ENCODE measurements at regions not wholly inside any gene's neighbourhood (a gene's known extent, or its start where the extent isn't known, plus 50 kb on each side); places are given as distances from the start of the nearest gene placed in this dataset.

GRCh38 chr2:114039677-114040076 lies 149.8 kb downstream of the ACTR3 start:
- H3K36me3 ChIP-seq (ENCODE audit: control insufficient read depth, insufficient read depth, low read length): no peaks in the 10 kb centered on the region
- no peaks in the 10 kb centered on the region for H3K4me1 ChIP-seq (ENCODE audit: control insufficient read depth, insufficient read depth, low read length)
- WGBS, 2 experiments: 93 to 94% methylated on average over 2 of the region's 2 CpGs
- H3K9me3 ChIP-seq (ENCODE audit: control insufficient read depth, low read length): no peaks in the 10 kb centered on the region
- H3K4me3 ChIP-seq (ENCODE audit: insufficient read depth, low read depth, low read length): no peak overlapping the region
- no peaks in the 10 kb centered on the region for H3K27me3 ChIP-seq (ENCODE audit: control insufficient read depth, insufficient read depth, low read length, poor library complexity, severe bottlenecking)
- no peak overlapping the region for H3K27ac ChIP-seq (ENCODE audit: insufficient read depth, low read depth, low read length, poor library complexity, severe bottlenecking)

- no peaks in the 10 kb centered on the region for H3K27me3 ChIP-seq (ENCODE audit: control insufficient read depth, insufficient read depth, low read length, poor library complexity, severe bottlenecking)
- H3K9me3 ChIP-seq (ENCODE audit: control insufficient read depth, low read length): no peaks in the 10 kb centered on the region
- no peaks in the 10 kb centered on the region for H3K36me3 ChIP-seq (ENCODE audit: control insufficient read depth, insufficient read depth, low read length)
- no peak overlapping the region for H3K27ac ChIP-seq (ENCODE audit: insufficient read depth, low read depth, low read length, poor library complexity, severe bottlenecking)
- no peaks in the 10 kb centered on the region for H3K4me1 ChIP-seq (ENCODE audit: control insufficient read depth, insufficient read depth, low read length)
- 88 to 90% methylated on average over 7 of the region's 7 CpGs for WGBS, 2 experiments
- no peak overlapping the region for H3K4me3 ChIP-seq (ENCODE audit: insufficient read depth, low read depth, low read length)
These were observed 150.9 kb downstream of the ACTR3 start for GRCh38 chr2:114040826-114041225.

- Histone ChIP-seq H3K27me3 (ENCODE audit: control insufficient read depth, insufficient read depth, low read length, poor library complexity, severe bottlenecking) (no peaks in the 10 kb centered on the region), H3K4me3 (ENCODE audit: insufficient read depth, low read depth, low read length) (no peak overlapping the region), H3K9me3 (ENCODE audit: control insufficient read depth, low read length) (no peaks in the 10 kb centered on the region), H3K36me3 (ENCODE audit: control insufficient read depth, insufficient read depth, low read length) (no peaks in the 10 kb centered on the region), H3K4me1 (ENCODE audit: control insufficient read depth, insufficient read depth, low read length) (no peaks in the 10 kb centered on the region), H3K27ac (ENCODE audit: insufficient read depth, low read depth, low read length, poor library complexity, severe bottlenecking) (no peak overlapping the region)
- WGBS, 2 experiments: 91 to 95% methylated on average over 5 of the region's 5 CpGs
These were observed 155.1 kb downstream of the ACTR3 start for GRCh38 chr2:114044985-114045384.

GRCh38 chr2:114046373-114046772 lies 156.5 kb downstream of the ACTR3 start:
- Histone ChIP-seq H3K9me3 (ENCODE audit: control insufficient read depth, low read length) (no peaks in the 10 kb centered on the region), H3K4me3 (ENCODE audit: insufficient read depth, low read depth, low read length) (no peak overlapping the region), H3K27me3 (ENCODE audit: control insufficient read depth, insufficient read depth, low read length, poor library complexity, severe bottlenecking) (no peaks in the 10 kb centered on the region), H3K36me3 (ENCODE audit: control insufficient read depth, insufficient read depth, low read length) (no peaks in the 10 kb centered on the region), H3K4me1 (ENCODE audit: control insufficient read depth, insufficient read depth, low read length) (no peaks in the 10 kb centered on the region), H3K27ac (ENCODE audit: insufficient read depth, low read depth, low read length, poor library complexity, severe bottlenecking) (no peak overlapping the region)
- WGBS, 2 experiments: 92 to 96% methylated on average over 5 of the region's 5 CpGs

GRCh38 chr2:114046866-114047435 lies 157.1 kb downstream of the ACTR3 start:
- Histone ChIP-seq H3K36me3 (ENCODE audit: control insufficient read depth, insufficient read depth, low read length) (no peaks in the 10 kb centered on the region), H3K27me3 (ENCODE audit: control insufficient read depth, insufficient read depth, low read length, poor library complexity, severe bottlenecking) (no peaks in the 10 kb centered on the region), H3K4me3 (ENCODE audit: insufficient read depth, low read depth, low read length) (no peak overlapping the region), H3K9me3 (ENCODE audit: control insufficient read depth, low read length) (no peaks in the 10 kb centered on the region), H3K27ac (ENCODE audit: insufficient read depth, low read depth, low read length, poor library complexity, severe bottlenecking) (no peak overlapping the region), H3K4me1 (ENCODE audit: control insufficient read depth, insufficient read depth, low read length) (no peaks in the 10 kb centered on the region)
- 91 to 97% methylated on average over 2 to 3 of the region's 3 CpGs for WGBS, 2 experiments

- H3K4me3 ChIP-seq (ENCODE audit: insufficient read depth, low read depth, low read length): no peak overlapping the region
- WGBS, 2 experiments: 93% methylated on average over 4 of the region's 4 CpGs
- H3K36me3 ChIP-seq (ENCODE audit: control insufficient read depth, insufficient read depth, low read length): no peaks in the 10 kb centered on the region
- H3K27me3 ChIP-seq (ENCODE audit: control insufficient read depth, insufficient read depth, low read length, poor library complexity, severe bottlenecking): no peaks in the 10 kb centered on the region
- no peaks in the 10 kb centered on the region for H3K4me1 ChIP-seq (ENCODE audit: control insufficient read depth, insufficient read depth, low read length)
- H3K27ac ChIP-seq (ENCODE audit: insufficient read depth, low read depth, low read length, poor library complexity, severe bottlenecking): no peak overlapping the region
- no peaks in the 10 kb centered on the region for H3K9me3 ChIP-seq (ENCODE audit: control insufficient read depth, low read length)
These were observed 159.4 kb downstream of the ACTR3 start for GRCh38 chr2:114049280-114049679.

- Histone ChIP-seq H3K27ac (ENCODE audit: insufficient read depth, low read depth, low read length, poor library complexity, severe bottlenecking) (no peak overlapping the region), H3K36me3 (ENCODE audit: control insufficient read depth, insufficient read depth, low read length) (no peaks in the 10 kb centered on the region), H3K9me3 (ENCODE audit: control insufficient read depth, low read length) (no peaks in the 10 kb centered on the region), H3K4me3 (ENCODE audit: insufficient read depth, low read depth, low read length) (no peak overlapping the region), H3K4me1 (ENCODE audit: control insufficient read depth, insufficient read depth, low read length) (no peaks in the 10 kb centered on the region), H3K27me3 (ENCODE audit: control insufficient read depth, insufficient read depth, low read length, poor library complexity, severe bottlenecking) (no peaks in the 10 kb centered on the region)
- 83 to 94% methylated on average over 2 of the region's 2 CpGs for WGBS, 2 experiments
These were observed 159.9 kb downstream of the ACTR3 start for GRCh38 chr2:114049826-114050225.

- Histone ChIP-seq H3K27ac (ENCODE audit: insufficient read depth, low read depth, low read length, poor library complexity, severe bottlenecking) (no peak overlapping the region), H3K4me1 (ENCODE audit: control insufficient read depth, insufficient read depth, low read length) (no peaks in the 10 kb centered on the region), H3K9me3 (ENCODE audit: control insufficient read depth, low read length) (no peaks in the 10 kb centered on the region), H3K36me3 (ENCODE audit: control insufficient read depth, insufficient read depth, low read length) (no peaks in the 10 kb centered on the region), H3K4me3 (ENCODE audit: insufficient read depth, low read depth, low read length) (no peak overlapping the region), H3K27me3 (ENCODE audit: control insufficient read depth, insufficient read depth, low read length, poor library complexity, severe bottlenecking) (no peaks in the 10 kb centered on the region)
- WGBS, 2 experiments: 83 to 92% methylated on average over 6 of the region's 6 CpGs
These were observed 166.6 kb downstream of the ACTR3 start for GRCh38 chr2:114056294-114057143.

GRCh38 chr2:114057638-114058037 lies 167.7 kb downstream of the ACTR3 start:
- no peaks in the 10 kb centered on the region for H3K9me3 ChIP-seq (ENCODE audit: control insufficient read depth, low read length)
- WGBS, 2 experiments: 90 to 94% methylated on average over 6 of the region's 6 CpGs
- no peaks in the 10 kb centered on the region for H3K36me3 ChIP-seq (ENCODE audit: control insufficient read depth, insufficient read depth, low read length)
- no peak overlapping the region for H3K4me3 ChIP-seq (ENCODE audit: insufficient read depth, low read depth, low read length)
- H3K27ac ChIP-seq (ENCODE audit: insufficient read depth, low read depth, low read length, poor library complexity, severe bottlenecking): no peak overlapping the region
- H3K27me3 ChIP-seq (ENCODE audit: control insufficient read depth, insufficient read depth, low read length, poor library complexity, severe bottlenecking): no peaks in the 10 kb centered on the region
- H3K4me1 ChIP-seq (ENCODE audit: control insufficient read depth, insufficient read depth, low read length): no peaks in the 10 kb centered on the region

GRCh38 chr2:114061566-114062098 lies 171.7 kb downstream of the ACTR3 start:
- no peaks in the 10 kb centered on the region for H3K9me3 ChIP-seq (ENCODE audit: control insufficient read depth, low read length)
- H3K27ac ChIP-seq (ENCODE audit: insufficient read depth, low read depth, low read length, poor library complexity, severe bottlenecking): no peak overlapping the region
- no peaks in the 10 kb centered on the region for H3K36me3 ChIP-seq (ENCODE audit: control insufficient read depth, insufficient read depth, low read length)
- H3K4me3 ChIP-seq (ENCODE audit: insufficient read depth, low read depth, low read length): no peak overlapping the region
- H3K4me1 ChIP-seq (ENCODE audit: control insufficient read depth, insufficient read depth, low read length): peaks cover 10% of the 10 kb centered on the region
- WGBS, 2 experiments: 96 to 99% methylated on average over 5 of the region's 5 CpGs
- H3K27me3 ChIP-seq (ENCODE audit: control insufficient read depth, insufficient read depth, low read length, poor library complexity, severe bottlenecking): no peaks in the 10 kb centered on the region

All from ectodermal cell (in vitro differentiated cells).